Hematopoietic multipotent progenitor cell treated with erythropoietin and hydrocortisone succinate and interleukin-3 and kit ligand, for 4 days (in vitro differentiated cells): ENCODE measurements at regions not wholly inside any gene's neighbourhood (a gene's known extent, or its start where the extent isn't known, plus 50 kb on each side); places are given as distances from the start of the nearest gene placed in this dataset.
"Not testable (repeated sequence)": the region's sequence is repeated elsewhere in the genome, so short reads cannot be mapped to it uniquely, and the experiment has no call there.

Source experiments
- DNase-seq: peaks from one replicate; pipeline ENCODE4 v3.0.0-alpha.2; 2015

- no peak for DNase-seq
Observed at GRCh38 chr6:14582749-14583148, 465.2 kb downstream of the CD83 start.

- DNase-seq: no peak
Observed at GRCh38 chr6:14583826-14584225, 466.3 kb downstream of the CD83 start.

- DNase-seq: peak; percentile 31
Observed at GRCh38 chr6:14584450-14584849, 466.9 kb downstream of the CD83 start.

- no peak for DNase-seq
Observed at GRCh38 chr6:14585689-14586088, 468.1 kb downstream of the CD83 start.

- no peak for DNase-seq
Observed at GRCh38 chr6:14589175-14589574, 471.6 kb downstream of the CD83 start.

- DNase-seq: no peak
Observed at GRCh38 chr6:14590586-14590985, 473.0 kb downstream of the CD83 start.

- peak; percentile 13 for DNase-seq
Observed at GRCh38 chr6:14591998-14592397, 474.4 kb downstream of the CD83 start.

GRCh38 chr6:14593286-14593685, 475.7 kb downstream of the CD83 start:
- no peak for DNase-seq

- no peak for DNase-seq
Observed at GRCh38 chr6:14595751-14596150, 478.2 kb downstream of the CD83 start.

GRCh38 chr6:14596410-14596809, 478.8 kb downstream of the CD83 start:
- peak; percentile 55 for DNase-seq

- DNase-seq: peak; percentile 21
Observed at GRCh38 chr6:14597090-14597489, 479.5 kb downstream of the CD83 start.

GRCh38 chr6:14598017-14598864, 480.7 kb downstream of the CD83 start:
- DNase-seq: no peak

GRCh38 chr6:14600306-14600705, 482.7 kb downstream of the CD83 start:
- DNase-seq: not testable (repeated sequence)

GRCh38 chr6:14601490-14601889, 483.9 kb downstream of the CD83 start:
- no peak for DNase-seq

GRCh38 chr6:14606353-14606752, 488.8 kb downstream of the CD83 start:
- no peak for DNase-seq

- no peak for DNase-seq
Observed at GRCh38 chr6:14610141-14610540, 492.6 kb downstream of the CD83 start.

GRCh38 chr6:14612016-14612980, 494.7 kb downstream of the CD83 start:
- DNase-seq: no peak

- no peak for DNase-seq
Observed at GRCh38 chr6:14614631-14615030, 497.1 kb downstream of the CD83 start.

- no peak for DNase-seq
Observed at GRCh38 chr6:14616656-14617055, 499.1 kb downstream of the CD83 start.

GRCh38 chr6:14618759-14619418, 501.3 kb downstream of the CD83 start:
- DNase-seq: no peak

GRCh38 chr6:14619419-14619781, 501.8 kb downstream of the CD83 start:
- DNase-seq: no peak

- DNase-seq: no peak
Observed at GRCh38 chr6:14620522-14620921, 502.9 kb downstream of the CD83 start.

GRCh38 chr6:14621518-14621917, 503.9 kb downstream of the CD83 start:
- no peak for DNase-seq
